ENCODE measurements at regions not wholly inside any gene's neighbourhood (a gene's known extent, or its start where the extent isn't known, plus 50 kb on each side); places are given as distances from the start of the nearest gene placed in this dataset.
"Not testable (repeated sequence)": the region's sequence is repeated elsewhere in the genome, so short reads cannot be mapped to it uniquely, and the experiment has no call there.

GRCh38 chr4:23970201-23970850 lies 80.5 kb upstream of the PPARGC1A start:
- Mint-ChIP-seq H3K4me3 (no peak overlapping the region), H3K27me3 (no peaks in the 10 kb centered on the region), H3K27ac (no peak overlapping the region), H3K36me3 (no peaks in the 10 kb centered on the region), H3K9me3 (peaks cover 0 to 5% (median 0%) of the 10 kb centered on the region in 11 donors), H3K4me1 (no peaks in the 10 kb centered on the region)
- no peaks in the 10 kb centered on the region for H3K9me3 ChIP-seq (ENCODE audit: control insufficient read depth in 2 of 3, low read length in 3 of 3)
- no peak for ATAC-seq
- intact Hi-C loops (cut with micrococcal nuclease), result no loop called here
- H3K4me3 ChIP-seq (ENCODE audit: low read length), result no peak overlapping the region
- CTCF ChIA-PET, result no interaction called here
- no peak overlapping the region for H3K27ac ChIP-seq (ENCODE audit: low read depth, low read length)
- no peaks in the 10 kb centered on the region for H3K4me1 ChIP-seq (ENCODE audit: control insufficient read depth in 2 of 2, insufficient read depth in 2 of 2, low read length in 2 of 2)
- H3K27me3 ChIP-seq (ENCODE audit: control insufficient read depth in 2 of 2, insufficient read depth in 2 of 2, low read length in 2 of 2), result no peaks in the 10 kb centered on the region
- POLR2A ChIA-PET, result no interaction called here
- DNase-seq, result no peak
- H3K36me3 ChIP-seq (ENCODE audit: control insufficient read depth in 2 of 3, insufficient read depth in 3 of 3, low read length in 3 of 3), result no peaks in the 10 kb centered on the region

GRCh38 chr4:23969635-23970145 lies 79.8 kb upstream of the PPARGC1A start:
- intact Hi-C loops (cut with micrococcal nuclease), result no loop called here
- H3K4me3 ChIP-seq (ENCODE audit: low read length), result no peak overlapping the region
- no peaks in the 10 kb centered on the region for H3K27me3 ChIP-seq (ENCODE audit: control insufficient read depth in 2 of 2, insufficient read depth in 2 of 2, low read length in 2 of 2)
- peaks cover 0 to 5% (median 0%) of the 10 kb centered on the region in 11 donors for H3K9me3 Mint-ChIP-seq
- no peak for DNase-seq
- ChIA-PET CTCF (no interaction called here), POLR2A (no interaction called here)
- no peaks in the 10 kb centered on the region for H3K9me3 ChIP-seq (ENCODE audit: control insufficient read depth in 2 of 3, low read length in 3 of 3)
- H3K4me3 Mint-ChIP-seq, result no peak overlapping the region
- peaks cover 0 to 2% (median 0%) of the 10 kb centered on the region in 5 donors for H3K27me3 Mint-ChIP-seq
- H3K36me3 ChIP-seq (ENCODE audit: control insufficient read depth in 2 of 3, insufficient read depth in 3 of 3, low read length in 3 of 3), result no peaks in the 10 kb centered on the region
- H3K36me3 Mint-ChIP-seq, result no peaks in the 10 kb centered on the region
- no peaks in the 10 kb centered on the region for H3K4me1 Mint-ChIP-seq
- no peak overlapping the region for H3K27ac ChIP-seq (ENCODE audit: low read depth, low read length)
- H3K4me1 ChIP-seq (ENCODE audit: control insufficient read depth in 2 of 2, insufficient read depth in 2 of 2, low read length in 2 of 2), result no peaks in the 10 kb centered on the region
- no peak for ATAC-seq
- no peak overlapping the region for H3K27ac Mint-ChIP-seq

- CTCF ChIA-PET, result no interaction called here
- H3K9me3 Mint-ChIP-seq, result peaks cover 0 to 14% (median 0%) of the 10 kb centered on the region in 11 donors
These were observed 77.4 kb upstream of the PPARGC1A start for GRCh38 chr4:23967281-23967680.

GRCh38 chr4:23966725-23967124 lies 76.9 kb upstream of the PPARGC1A start:
- Histone ChIP-seq H3K27ac (ENCODE audit: low read depth, low read length) (no peak overlapping the region), H3K9me3 (ENCODE audit: control insufficient read depth in 2 of 3, low read length in 3 of 3) (no peaks in the 10 kb centered on the region), H3K4me3 (ENCODE audit: low read length) (no peak overlapping the region), H3K36me3 (ENCODE audit: control insufficient read depth in 2 of 3, insufficient read depth in 3 of 3, low read length in 3 of 3) (no peaks in the 10 kb centered on the region), H3K27me3 (ENCODE audit: control insufficient read depth in 2 of 2, insufficient read depth in 2 of 2, low read length in 2 of 2) (no peaks in the 10 kb centered on the region), H3K4me1 (ENCODE audit: control insufficient read depth in 2 of 2, insufficient read depth in 2 of 2, low read length in 2 of 2) (no peaks in the 10 kb centered on the region)
- Mint-ChIP-seq H3K36me3 (no peaks in the 10 kb centered on the region), H3K27ac (no peak overlapping the region), H3K4me3 (no peak overlapping the region), H3K4me1 (no peaks in the 10 kb centered on the region), H3K9me3 (peaks cover 0 to 14% (median 0%) of the 10 kb centered on the region in 11 donors), H3K27me3 (peaks cover 0 to 8% (median 6%) of the 10 kb centered on the region in 5 donors)
- ChIA-PET CTCF (no interaction called here), POLR2A (no interaction called here)
- intact Hi-C loops (cut with micrococcal nuclease), result no loop called here
- ATAC-seq (no peak), DNase-seq (no peak)

More at GRCh38 chr4:23967281-23967680, 77.4 kb upstream of the PPARGC1A start:
- H3K9me3 ChIP-seq (ENCODE audit: control insufficient read depth in 2 of 3, low read length in 3 of 3), result no peaks in the 10 kb centered on the region
- no peak overlapping the region for H3K4me3 ChIP-seq (ENCODE audit: low read length)
- POLR2A ChIA-PET, result no interaction called here
- intact Hi-C loops (cut with micrococcal nuclease), result no loop called here
- H3K27me3 ChIP-seq (ENCODE audit: control insufficient read depth in 2 of 2, insufficient read depth in 2 of 2, low read length in 2 of 2), result no peaks in the 10 kb centered on the region
- no peak overlapping the region for H3K27ac ChIP-seq (ENCODE audit: low read depth, low read length)
- Mint-ChIP-seq H3K4me1 (no peaks in the 10 kb centered on the region), H3K36me3 (no peaks in the 10 kb centered on the region), H3K4me3 (no peak overlapping the region), H3K27me3 (peaks cover 0 to 8% (median 6%) of the 10 kb centered on the region in 5 donors), H3K27ac (no peak overlapping the region)
- ATAC-seq (no peak), DNase-seq (no peak)
- no peaks in the 10 kb centered on the region for H3K36me3 ChIP-seq (ENCODE audit: control insufficient read depth in 2 of 3, insufficient read depth in 3 of 3, low read length in 3 of 3)
- no peaks in the 10 kb centered on the region for H3K4me1 ChIP-seq (ENCODE audit: control insufficient read depth in 2 of 2, insufficient read depth in 2 of 2, low read length in 2 of 2)

GRCh38 chr4:23962462-23962861 lies 72.6 kb upstream of the PPARGC1A start:
- CTCF ChIA-PET, result no interaction called here
- H3K27me3 ChIP-seq (ENCODE audit: control insufficient read depth in 2 of 2, insufficient read depth in 2 of 2, low read length in 2 of 2), result no peaks in the 10 kb centered on the region
- H3K36me3 Mint-ChIP-seq, result no peaks in the 10 kb centered on the region
- H3K36me3 ChIP-seq (ENCODE audit: control insufficient read depth in 2 of 3, insufficient read depth in 3 of 3, low read length in 3 of 3), result no peaks in the 10 kb centered on the region
- H3K4me3 Mint-ChIP-seq, result no peak overlapping the region
- H3K27ac Mint-ChIP-seq, result no peak overlapping the region
- H3K4me1 Mint-ChIP-seq, result no peaks in the 10 kb centered on the region
- no peak overlapping the region for H3K4me3 ChIP-seq (ENCODE audit: low read length)
- ATAC-seq, result no peak
- peaks cover 0 to 8% (median 6%) of the 10 kb centered on the region in 5 donors for H3K27me3 Mint-ChIP-seq
- H3K9me3 ChIP-seq (ENCODE audit: control insufficient read depth in 2 of 3, low read length in 3 of 3), result no peaks in the 10 kb centered on the region
- intact Hi-C loops (cut with micrococcal nuclease), result no loop called here
- no peak for DNase-seq
- POLR2A ChIA-PET, result no interaction called here
- H3K4me1 ChIP-seq (ENCODE audit: control insufficient read depth in 2 of 2, insufficient read depth in 2 of 2, low read length in 2 of 2), result no peaks in the 10 kb centered on the region
- peaks cover 0 to 18% (median 0%) of the 10 kb centered on the region in 11 donors for H3K9me3 Mint-ChIP-seq
- no peak overlapping the region for H3K27ac ChIP-seq (ENCODE audit: low read depth, low read length)

GRCh38 chr4:23961395-23961794 lies 71.5 kb upstream of the PPARGC1A start:
- H3K4me1 Mint-ChIP-seq; H3K27ac ChIP-seq (ENCODE audit: low read depth, low read length); ATAC-seq; DNase-seq; intact Hi-C loops (cut with micrococcal nuclease); H3K27ac Mint-ChIP-seq; H3K4me1 ChIP-seq (ENCODE audit: control insufficient read depth in 2 of 2, insufficient read depth in 2 of 2, low read length in 2 of 2); H3K4me3 ChIP-seq (ENCODE audit: low read length); H3K27me3 ChIP-seq (ENCODE audit: control insufficient read depth in 2 of 2, insufficient read depth in 2 of 2, low read length in 2 of 2); H3K9me3 ChIP-seq (ENCODE audit: control insufficient read depth in 2 of 3, low read length in 3 of 3); POLR2A ChIA-PET; H3K4me3 Mint-ChIP-seq; CTCF ChIA-PET; H3K36me3 Mint-ChIP-seq; H3K27me3 Mint-ChIP-seq; H3K36me3 ChIP-seq (ENCODE audit: control insufficient read depth in 2 of 3, insufficient read depth in 3 of 3, low read length in 3 of 3): not testable (repeated sequence)
- peaks cover 0 to 22% (median 3%) of the 10 kb centered on the region in 11 donors for H3K9me3 Mint-ChIP-seq

GRCh38 chr4:23959396-23960148 lies 69.7 kb upstream of the PPARGC1A start:
- H3K4me1 Mint-ChIP-seq, result no peaks in the 10 kb centered on the region
- no peak overlapping the region for H3K27ac Mint-ChIP-seq
- Histone ChIP-seq H3K27me3 (ENCODE audit: control insufficient read depth in 2 of 2, insufficient read depth in 2 of 2, low read length in 2 of 2) (no peaks in the 10 kb centered on the region), H3K36me3 (ENCODE audit: control insufficient read depth in 2 of 3, insufficient read depth in 3 of 3, low read length in 3 of 3) (no peaks in the 10 kb centered on the region), H3K27ac (ENCODE audit: low read depth, low read length) (no peak overlapping the region), H3K4me3 (ENCODE audit: low read length) (no peak overlapping the region), H3K4me1 (ENCODE audit: control insufficient read depth in 2 of 2, insufficient read depth in 2 of 2, low read length in 2 of 2) (no peaks in the 10 kb centered on the region), H3K9me3 (ENCODE audit: control insufficient read depth in 2 of 3, low read length in 3 of 3) (no peaks in the 10 kb centered on the region)
- peaks cover 0 to 22% (median 3%) of the 10 kb centered on the region in 11 donors for H3K9me3 Mint-ChIP-seq
- no peak for DNase-seq
- intact Hi-C loops (cut with micrococcal nuclease), result no loop called here
- POLR2A ChIA-PET, result no interaction called here
- peaks cover 0 to 3% (median 0%) of the 10 kb centered on the region in 5 donors for H3K36me3 Mint-ChIP-seq
- no peak overlapping the region for H3K4me3 Mint-ChIP-seq
- ATAC-seq, result no peak
- peaks cover 0 to 12% (median 3%) of the 10 kb centered on the region in 5 donors for H3K27me3 Mint-ChIP-seq
- CTCF ChIA-PET, result no interaction called here

Data from naive thymus-derived CD4-positive, alpha-beta T cell (primary cell).